ENCODE measurements at regions not wholly inside any gene's neighbourhood (a gene's known extent, or its start where the extent isn't known, plus 50 kb on each side); places are given as distances from the start of the nearest gene placed in this dataset.

- no peak for DNase-seq
Observed at GRCh38 chr2:128786741-128787478, 468.2 kb upstream of the HS6ST1 start.

- no peak for DNase-seq
Observed at GRCh38 chr2:128787616-128788015, 468.9 kb upstream of the HS6ST1 start.

GRCh38 chr2:128788636-128789220 lies 470.1 kb upstream of the HS6ST1 start:
- no peak for DNase-seq

GRCh38 chr2:128789221-128789620 lies 470.6 kb upstream of the HS6ST1 start:
- DNase-seq: no peak

GRCh38 chr2:128789776-128790455 lies 471.2 kb upstream of the HS6ST1 start:
- no peak for DNase-seq

- no peak for DNase-seq
Observed at GRCh38 chr2:128790541-128791001, 471.9 kb upstream of the HS6ST1 start.

DNA sequence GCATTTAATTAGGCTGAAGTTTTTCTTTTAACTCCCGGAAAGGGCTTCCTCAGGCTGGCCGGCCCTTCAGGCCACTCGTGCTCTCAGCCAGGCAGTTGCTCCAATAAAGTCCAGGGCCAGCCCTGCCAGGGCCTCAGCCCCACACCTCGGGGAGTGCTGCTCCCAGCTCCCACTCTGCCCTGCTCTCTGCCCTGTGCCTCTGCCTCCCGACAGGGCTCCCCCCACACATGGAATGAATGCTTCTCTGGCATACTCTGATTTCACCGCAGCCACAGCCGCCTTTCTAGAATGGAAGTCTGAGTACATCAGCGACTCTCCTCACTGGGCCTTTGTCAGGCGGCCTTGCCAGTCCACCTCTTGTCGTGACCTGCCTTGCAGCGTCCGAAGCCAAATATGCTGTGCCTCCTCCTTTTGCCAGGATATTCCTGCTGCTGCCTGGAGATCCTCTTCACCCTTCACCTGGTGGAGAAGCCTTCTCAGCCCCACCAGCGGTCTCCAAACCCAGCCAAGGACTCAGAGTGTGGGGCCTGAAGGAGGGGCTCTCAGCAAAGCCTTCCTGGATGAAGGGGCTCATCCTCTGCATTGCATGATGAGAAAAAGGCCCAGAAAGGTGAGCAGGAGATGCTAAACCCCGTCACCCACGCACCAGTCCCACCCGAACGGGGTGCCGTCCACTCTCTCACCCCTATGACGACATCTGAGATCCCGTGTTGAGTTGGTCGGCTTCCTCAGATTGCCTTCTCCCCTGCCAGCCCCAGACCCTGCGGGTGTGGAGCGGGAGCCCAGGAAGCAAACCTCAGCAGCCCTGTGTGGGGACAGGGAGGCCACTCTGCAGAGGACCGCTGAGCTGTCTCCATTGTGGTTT lies 472.7 kb upstream of the HS6ST1 start:
- DNase-seq: no peak

- DNase-seq: no peak
Observed at GRCh38 chr2:128791985-128792320, 473.3 kb upstream of the HS6ST1 start.

DNA sequence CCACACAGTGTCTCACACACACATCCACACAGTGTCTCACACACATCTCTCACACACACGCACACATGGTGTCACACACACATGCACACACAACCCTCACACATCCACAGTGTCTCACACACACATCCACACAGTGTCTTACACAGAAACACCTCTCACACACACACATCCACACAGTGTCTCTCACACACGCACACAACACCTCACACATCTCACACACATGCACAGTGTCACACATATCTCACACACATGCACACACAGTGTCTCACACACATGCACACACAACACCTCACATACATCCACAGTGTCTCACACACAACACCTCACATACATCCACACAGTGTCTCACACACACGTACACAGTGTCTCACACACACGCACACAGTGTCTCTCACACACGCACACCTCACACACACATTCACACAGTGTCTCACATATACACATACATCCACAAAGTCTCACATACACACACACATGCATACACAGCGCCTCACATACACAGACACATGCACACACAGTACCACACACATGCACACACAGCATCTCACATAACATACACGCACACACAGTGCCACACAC lies 473.9 kb upstream of the HS6ST1 start:
- DNase-seq: no peak

DNA sequence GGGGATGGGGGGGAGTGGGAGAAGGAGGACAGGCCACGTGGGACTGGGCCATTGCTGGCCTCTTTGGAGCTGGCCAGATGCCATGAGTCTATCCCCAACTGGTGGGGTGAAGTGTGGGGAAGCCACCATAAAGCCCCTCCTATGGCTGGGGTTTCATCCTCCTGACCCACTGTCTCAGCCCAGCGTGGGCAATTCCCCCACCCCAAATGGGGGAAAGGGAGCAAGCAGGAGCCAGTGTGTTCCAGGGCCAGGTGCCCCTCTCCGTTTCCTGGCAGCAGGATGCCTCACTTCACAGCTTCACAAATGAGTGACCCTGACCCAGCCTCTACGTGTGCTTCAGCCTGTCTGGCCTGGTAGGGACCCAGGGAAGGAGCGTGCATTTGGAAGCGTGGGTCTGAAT lies 474.7 kb upstream of the HS6ST1 start:
- no peak for DNase-seq

DNA sequence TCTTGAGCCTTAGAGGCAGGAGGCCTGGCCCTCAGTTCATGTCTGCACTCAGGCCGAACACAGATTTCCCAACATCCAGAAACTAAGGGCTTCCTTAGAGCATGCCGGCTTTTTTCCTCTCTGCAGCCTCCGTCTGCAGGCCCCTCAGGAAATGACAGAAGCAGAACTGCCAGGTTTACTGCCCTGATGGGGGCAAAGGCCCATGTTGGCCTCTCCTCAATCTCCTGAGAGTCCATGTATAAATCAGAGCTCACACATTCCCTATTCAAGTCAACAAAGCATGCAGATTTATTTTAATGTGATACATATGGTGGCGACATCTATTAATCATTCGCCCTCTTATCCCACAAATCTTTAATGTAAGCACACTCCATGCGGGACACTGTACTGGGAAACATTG lies 475.6 kb upstream of the HS6ST1 start:
- DNase-seq: no peak

DNA sequence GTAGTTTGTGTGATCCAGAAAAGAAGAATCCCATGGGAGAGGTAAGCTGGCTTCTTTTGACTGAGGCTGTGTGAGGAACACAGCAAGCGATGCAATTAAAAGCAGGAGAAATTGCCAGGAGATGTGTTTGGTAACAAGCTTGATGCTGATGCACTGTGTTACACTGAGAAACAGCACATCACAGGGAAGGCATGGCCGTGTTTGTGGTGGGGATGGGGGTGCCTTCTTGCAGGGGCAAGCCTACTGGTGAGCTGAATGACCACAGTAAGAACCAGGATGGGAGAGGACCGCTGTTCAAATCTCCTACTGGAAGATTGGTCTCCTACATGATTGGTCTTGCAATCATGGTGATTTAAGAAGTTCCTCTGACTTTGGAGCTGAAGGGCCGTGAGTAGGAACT lies 477.7 kb upstream of the HS6ST1 start:
- no peak for DNase-seq

DNA sequence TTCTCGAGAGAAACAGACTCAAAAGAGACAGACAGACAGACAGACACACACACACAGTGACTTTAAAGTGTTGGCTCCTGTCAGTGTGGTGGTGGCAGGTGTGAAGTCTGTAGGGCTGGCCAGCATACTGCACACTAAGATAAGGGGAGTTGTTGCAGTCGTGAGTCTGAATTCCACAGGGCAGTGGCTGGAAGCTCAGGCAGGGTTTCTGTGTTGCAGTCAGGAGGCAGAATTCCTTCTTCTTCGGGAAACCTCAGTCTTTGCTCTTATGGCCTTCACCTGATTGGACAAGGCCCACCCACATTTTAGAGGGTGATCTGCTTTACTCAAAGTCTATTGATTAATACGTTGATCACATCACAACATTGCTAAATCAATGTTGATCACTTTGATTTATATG lies 478.4 kb upstream of the HS6ST1 start:
- DNase-seq: no peak

DNA sequence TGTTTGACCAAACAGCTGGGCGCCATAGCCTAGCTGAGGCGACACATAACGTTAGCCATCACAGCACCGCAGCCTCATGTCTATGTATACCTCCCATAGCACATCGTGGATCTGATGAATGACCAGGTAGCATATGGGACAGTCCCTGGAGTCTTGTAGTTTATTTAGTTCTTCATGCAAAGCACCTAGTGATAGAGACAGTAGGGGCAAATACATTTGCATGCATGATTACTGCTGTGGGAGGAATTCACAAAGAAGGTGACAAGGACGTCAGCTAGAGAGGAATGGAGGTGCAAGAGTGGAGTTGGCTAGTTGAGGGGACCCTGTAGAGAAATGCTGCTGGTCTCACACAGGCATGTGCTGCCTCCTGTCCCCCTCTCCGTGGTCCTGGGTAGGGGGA lies 478.9 kb upstream of the HS6ST1 start:
- DNase-seq: no peak

DNA sequence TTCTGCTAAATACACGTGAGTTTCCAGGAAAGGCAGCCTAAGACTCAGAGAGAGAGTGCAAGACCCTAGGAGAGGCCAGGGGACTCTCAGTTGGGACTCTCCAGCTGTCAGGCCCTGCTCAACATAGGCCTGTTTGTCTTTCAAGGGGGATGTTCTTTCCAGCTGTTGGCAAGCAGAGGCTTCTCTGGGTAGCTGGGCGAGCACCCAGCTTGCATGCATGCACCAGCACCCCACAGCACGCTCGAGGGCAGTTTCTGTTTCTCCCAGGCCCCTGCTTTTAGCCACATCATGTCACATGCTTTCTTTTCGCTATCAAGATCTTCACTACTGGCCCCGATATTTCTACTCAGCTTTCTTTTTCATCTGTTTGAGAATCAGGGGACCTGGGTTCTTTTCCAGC lies 479.3 kb upstream of the HS6ST1 start:
- no peak for DNase-seq

GRCh38 chr2:128798502-128799283 lies 480.0 kb upstream of the HS6ST1 start:
- DNase-seq: no peak

- no peak for DNase-seq
Observed at GRCh38 chr2:128799284-128799552, 480.6 kb upstream of the HS6ST1 start.

DNA sequence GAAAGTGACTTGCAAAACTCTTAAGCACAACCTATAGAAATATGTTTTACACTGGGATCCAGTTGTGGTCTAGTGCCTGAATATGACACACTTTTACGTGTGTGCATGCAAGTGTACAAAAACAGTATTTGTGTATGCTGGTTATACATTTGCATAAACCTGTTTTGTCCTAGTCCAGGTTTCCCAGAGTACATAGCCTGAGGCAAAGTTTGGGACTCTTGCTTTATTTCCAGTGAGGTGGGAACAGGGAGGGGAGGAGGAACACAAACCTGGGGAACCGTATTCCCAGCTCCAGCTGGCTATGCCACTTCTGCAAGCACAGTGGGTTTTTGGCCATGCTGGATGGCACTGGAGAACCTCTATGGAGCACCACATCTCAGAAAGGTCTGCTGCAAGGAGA lies 481.1 kb upstream of the HS6ST1 start:
- DNase-seq: no peak

DNA sequence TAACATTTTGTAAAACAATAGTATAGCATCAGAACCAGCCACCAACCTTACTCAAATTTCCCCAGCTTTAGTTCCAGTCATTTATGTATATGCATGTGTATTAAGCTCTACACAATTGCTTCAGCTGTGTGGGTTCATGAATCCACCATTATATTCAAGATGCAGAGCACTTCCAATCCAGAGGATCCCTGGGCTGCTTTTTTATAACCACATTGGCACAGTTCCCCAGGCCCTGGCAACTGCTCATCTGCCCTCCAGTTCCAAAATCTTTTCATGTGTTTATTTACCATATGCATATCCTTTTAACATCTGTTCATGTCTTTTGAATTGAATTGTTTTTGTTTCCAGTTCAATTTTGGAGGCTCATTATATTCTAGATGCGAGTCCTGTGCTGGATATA lies 482.9 kb upstream of the HS6ST1 start:
- DNase-seq: no peak

DNA sequence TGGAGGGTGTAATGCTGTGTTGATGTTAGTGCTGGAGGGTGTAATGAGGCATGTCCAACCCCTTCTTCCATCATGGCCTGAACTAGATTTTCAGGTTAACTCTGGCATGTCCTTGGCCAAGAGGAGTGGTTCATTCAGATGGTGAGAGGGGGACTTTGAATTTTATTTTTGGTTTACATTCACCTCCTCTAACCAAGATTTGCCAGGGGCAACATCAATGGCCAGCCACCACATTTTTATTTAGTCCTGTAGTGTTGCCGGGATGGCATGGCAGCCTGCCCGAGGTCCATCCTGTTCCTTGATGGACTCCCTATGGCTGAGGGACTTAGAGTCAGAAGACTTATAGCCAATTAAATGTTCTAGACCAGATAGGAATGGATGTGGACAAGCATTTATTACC lies 484.6 kb upstream of the HS6ST1 start:
- DNase-seq: no peak

DNA sequence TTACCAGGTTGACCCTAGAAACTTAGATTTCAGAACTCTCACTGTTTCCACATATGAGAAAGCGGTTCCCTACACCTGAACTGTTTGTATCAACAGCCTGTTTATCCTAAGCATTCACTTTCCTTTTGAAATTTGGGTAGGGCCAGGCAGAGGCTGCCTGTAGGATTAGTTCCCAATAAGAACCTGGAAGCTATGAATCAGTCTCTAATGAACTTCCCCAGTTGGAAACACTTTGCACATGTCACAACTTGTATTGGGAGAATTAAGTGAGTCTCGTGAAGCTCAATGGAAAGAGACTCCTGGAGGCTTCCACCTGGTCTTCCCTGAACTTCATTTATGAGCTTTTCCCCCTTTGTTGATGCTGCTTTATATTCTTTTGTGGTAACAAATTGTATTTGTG lies 486.6 kb upstream of the HS6ST1 start:
- DNase-seq: no peak

- DNase-seq: no peak
Observed at GRCh38 chr2:128805918-128806317, 487.2 kb upstream of the HS6ST1 start.

GRCh38 chr2:128807317-128807716 lies 488.6 kb upstream of the HS6ST1 start:
- DNase-seq: no peak

All from T1000 (cell line).